Endothelial cell of umbilical vein (primary cell): ENCODE measurements at regions not wholly inside any gene's neighbourhood (a gene's known extent, or its start where the extent isn't known, plus 50 kb on each side); places are given as distances from the start of the nearest gene placed in this dataset.

Source experiments
- CTCF ChIP-seq, 2 donors: IDR thresholded peaks; 1 replicate in 1 of 2; 2 replicates in 1 of 2; pipeline ENCODE4 v1.5.1; 2011; ENCODE audit warnings: low read length in 2 of 2, mild to moderate bottlenecking in 2 of 2, moderate library complexity in 2 of 2, control low read depth in 1 of 2, inconsistent platforms in 1 of 2, low read depth in 1 of 2; ENCODE audit not compliant: insufficient read depth in 1 of 2; ENCODE audit errors: extremely low read depth in 1 of 2
- EZH2 ChIP-seq: IDR thresholded peaks from 2 replicates; pipeline ENCODE4 v1.6.1; 2012; ENCODE audit warnings: borderline replicate concordance, low read depth, mild to moderate bottlenecking, moderate library complexity, low read length, inconsistent platforms; ENCODE audit not compliant: severe bottlenecking

DNA sequence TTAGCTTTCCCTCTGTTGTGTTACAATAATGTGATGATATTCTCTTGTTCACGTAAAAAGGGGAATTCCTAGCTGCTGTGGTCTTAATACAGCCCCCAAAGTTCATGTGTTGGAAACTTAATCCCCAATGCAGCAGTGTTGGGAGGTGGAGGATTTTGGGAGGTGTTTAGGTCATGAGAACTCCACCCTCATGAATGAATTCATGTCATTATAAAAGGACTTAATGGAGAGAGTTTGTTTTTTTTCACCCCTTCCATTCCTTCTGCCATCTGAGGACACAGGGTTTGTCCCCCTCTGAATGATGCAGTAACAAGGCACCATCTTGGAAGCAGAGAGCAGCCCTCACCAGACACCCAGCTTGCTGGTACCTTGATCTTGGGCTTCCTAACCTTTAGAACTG is 253.4 kb upstream of the DDHD1 start:
- TF ChIP-seq EZH2 (no peak), CTCF (IDR thresholded peaks at IDR 0.05; ENCODE audit: extremely low read depth in 1 of 2, insufficient read depth in 1 of 2, low read depth in 1 of 2, low read length in 2 of 2) (no peak)
